Neural cell (in vitro differentiated cells): ENCODE measurements at regions not wholly inside any gene's neighbourhood (a gene's known extent, or its start where the extent isn't known, plus 50 kb on each side); places are given as distances from the start of the nearest gene placed in this dataset.
A peak's percentile ranks its signal among the peaks of the same experiment; 100 is the strongest.

Source experiments
- H2AFZ ChIP-seq: fragments of 200-600, 300-800 bp; sonication (generic), shearing (Covaris generic); 2 replicates; pipeline ENCODE4 v1.6.0; 2014; ENCODE audit warnings: low read depth, mild to moderate bottlenecking, antibody characterized with exemption, low read length, moderate library complexity
- H3F3A ChIP-seq: fragments of 200-600 bp; shearing (Covaris generic); 2 replicates; pipeline ENCODE4 v1.6.1; 2016; ENCODE audit warnings: mild to moderate bottlenecking, moderate library complexity, mixed read lengths, antibody characterized with exemption, low read length; ENCODE audit not compliant: insufficient read depth, poor library complexity, severe bottlenecking
- H3K27ac ChIP-seq: fragments of 200-600, 300-800 bp; sonication (generic), shearing (Covaris generic); 2 replicates; pipeline ENCODE4 v1.5.1; 2014; ENCODE audit warnings: mild to moderate bottlenecking, low read length, moderate library complexity
- H3K27me3 ChIP-seq: fragments of 300-800, 200-600 bp; sonication (generic), shearing (Covaris generic); 2 replicates; pipeline ENCODE4 v1.6.0; 2014; ENCODE audit warnings: mild to moderate bottlenecking, low read depth, low read length, moderate library complexity; ENCODE audit not compliant: insufficient read depth
- H3K36me3 ChIP-seq: fragments of 300-800, 200-600 bp; sonication (generic), shearing (Covaris generic); 2 replicates; pipeline ENCODE4 v1.5.1; 2014; ENCODE audit warnings: mild to moderate bottlenecking, antibody characterized with exemption, low read length, moderate library complexity; ENCODE audit not compliant: insufficient read depth
- H3K4me2 ChIP-seq: fragments of 300-800, 200-600 bp; sonication (generic), shearing (Covaris generic); 2 replicates; pipeline ENCODE4 v1.6.0; 2014; ENCODE audit warnings: mild to moderate bottlenecking, low read length
- H3K4me3 ChIP-seq: fragments of 300-800, 200-600 bp; sonication (generic), shearing (Covaris generic); 2 replicates; pipeline ENCODE4 v1.5.1; 2014; ENCODE audit warnings: mild to moderate bottlenecking, low read length, moderate library complexity
- H3K79me2 ChIP-seq: fragments of 200-600 bp; shearing (Covaris generic); replicated peaks from 2 replicates; pipeline ENCODE4 v1.6.0; 2014; ENCODE audit warnings: mild to moderate bottlenecking, low read length, moderate library complexity; ENCODE audit not compliant: insufficient read depth
- H3K9ac ChIP-seq: fragments of 300-800, 200-600 bp; sonication (generic), shearing (Covaris generic); 2 replicates; pipeline ENCODE4 v1.6.1; 2016; ENCODE audit warnings: mild to moderate bottlenecking, low read length, mixed read lengths
- H3K9me2 ChIP-seq: fragments of 200-600 bp; shearing (Covaris generic); 2 replicates; pipeline ENCODE4 v1.6.1; 2016; ENCODE audit warnings: mild to moderate bottlenecking, low read length, mixed read lengths; ENCODE audit not compliant: insufficient read depth
- H3K9me3 ChIP-seq: fragments of 200-600, 300-800 bp; sonication (generic), shearing (Covaris generic); 2 replicates; pipeline ENCODE4 v1.6.1; 2016; ENCODE audit warnings: mild to moderate bottlenecking, mixed run types, low read length, moderate library complexity, mixed read lengths
- H4K20me1 ChIP-seq: fragments of 200-600 bp; shearing (Covaris generic); 2 replicates; pipeline ENCODE4 v1.6.1; 2016; ENCODE audit warnings: mild to moderate bottlenecking, mixed run types; ENCODE audit not compliant: insufficient read depth
- EP300 ChIP-seq: fragments of 450-650 bp; conservative IDR thresholded peaks from 2 replicates; pipeline ENCODE4 v1.6.1; 2014; ENCODE audit warnings: antibody characterized with exemption, mild to moderate bottlenecking, moderate library complexity; ENCODE audit not compliant: poor library complexity, severe bottlenecking
- EZH2 ChIP-seq: fragments of 200-600, 300-800 bp; shearing (Covaris generic), sonication (generic); IDR thresholded peaks from 2 replicates; pipeline ENCODE4 v1.6.1; 2014; ENCODE audit warnings: antibody characterized with exemption, low read length, borderline replicate concordance, mild to moderate bottlenecking; ENCODE audit not compliant: insufficient read depth, poor library complexity, severe bottlenecking
- MXI1 ChIP-seq: fragments of 450-650 bp; conservative IDR thresholded peaks from 2 replicates; pipeline ENCODE4 v1.6.1; 2014; ENCODE audit warnings: antibody characterized with exemption, mild to moderate bottlenecking; ENCODE audit not compliant: poor library complexity, severe bottlenecking
- POLR2AphosphoS5 ChIP-seq: IDR thresholded peaks from 2 replicates; pipeline ENCODE4 v1.6.1; 2012
- RAD21 ChIP-seq: fragments of 450-650 bp; conservative IDR thresholded peaks from 2 replicates; pipeline ENCODE4 v1.6.1; 2014; ENCODE audit warnings: antibody characterized with exemption, mild to moderate bottlenecking, moderate library complexity
- REST ChIP-seq: IDR thresholded peaks from 2 replicates; pipeline ENCODE4 v1.6.1; 2012; ENCODE audit warnings: borderline replicate concordance
- SMC3 ChIP-seq: fragments of 450-650 bp; conservative IDR thresholded peaks from 2 replicates; pipeline ENCODE4 v1.6.1; 2014; ENCODE audit warnings: antibody characterized with exemption, mild to moderate bottlenecking, moderate library complexity; ENCODE audit not compliant: poor library complexity
- TAF1 ChIP-seq: IDR thresholded peaks from 2 replicates; pipeline ENCODE4 v1.6.1; 2012; ENCODE audit warnings: low read depth
- TF ChIP-seq, protein P1 (sequence below): fragments of 450-650 bp; IDR thresholded peaks from 2 replicates; pipeline ENCODE4 v1.5.1; 2014; ENCODE audit warnings: antibody characterized with exemption, mild to moderate bottlenecking, moderate library complexity; ENCODE audit not compliant: poor library complexity, severe bottlenecking

- Histone ChIP-seq H3K9ac (no peak overlapping the region), H3K27me3 (no peaks in the 10 kb centered on the region), H3K9me2 (no peaks in the 10 kb centered on the region), H2AFZ (no peak overlapping the region), H3K4me2 (no peak overlapping the region), H4K20me1 (no peaks in the 10 kb centered on the region), H3K27ac (no peak overlapping the region), H3F3A (no peaks in the 10 kb centered on the region), H3K4me3 (no peak overlapping the region), H3K9me3 (no peaks in the 10 kb centered on the region), H3K36me3 (no peaks in the 10 kb centered on the region), H3K79me2 (no peaks in the 10 kb centered on the region)
- TF ChIP-seq POLR2AphosphoS5 (no peak), SMC3 (no peak), EZH2 (no peak), REST (no peak), EP300 (no peak), MXI1 (no peak), RAD21 (no peak)
- TF ChIP-seq, protein P1, sequence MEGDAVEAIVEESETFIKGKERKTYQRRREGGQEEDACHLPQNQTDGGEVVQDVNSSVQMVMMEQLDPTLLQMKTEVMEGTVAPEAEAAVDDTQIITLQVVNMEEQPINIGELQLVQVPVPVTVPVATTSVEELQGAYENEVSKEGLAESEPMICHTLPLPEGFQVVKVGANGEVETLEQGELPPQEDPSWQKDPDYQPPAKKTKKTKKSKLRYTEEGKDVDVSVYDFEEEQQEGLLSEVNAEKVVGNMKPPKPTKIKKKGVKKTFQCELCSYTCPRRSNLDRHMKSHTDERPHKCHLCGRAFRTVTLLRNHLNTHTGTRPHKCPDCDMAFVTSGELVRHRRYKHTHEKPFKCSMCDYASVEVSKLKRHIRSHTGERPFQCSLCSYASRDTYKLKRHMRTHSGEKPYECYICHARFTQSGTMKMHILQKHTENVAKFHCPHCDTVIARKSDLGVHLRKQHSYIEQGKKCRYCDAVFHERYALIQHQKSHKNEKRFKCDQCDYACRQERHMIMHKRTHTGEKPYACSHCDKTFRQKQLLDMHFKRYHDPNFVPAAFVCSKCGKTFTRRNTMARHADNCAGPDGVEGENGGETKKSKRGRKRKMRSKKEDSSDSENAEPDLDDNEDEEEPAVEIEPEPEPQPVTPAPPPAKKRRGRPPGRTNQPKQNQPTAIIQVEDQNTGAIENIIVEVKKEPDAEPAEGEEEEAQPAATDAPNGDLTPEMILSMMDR: no peak
Observed at GRCh38 chr15:59940456-59940855, 63.7 kb upstream of the FOXB1 start.

DNA sequence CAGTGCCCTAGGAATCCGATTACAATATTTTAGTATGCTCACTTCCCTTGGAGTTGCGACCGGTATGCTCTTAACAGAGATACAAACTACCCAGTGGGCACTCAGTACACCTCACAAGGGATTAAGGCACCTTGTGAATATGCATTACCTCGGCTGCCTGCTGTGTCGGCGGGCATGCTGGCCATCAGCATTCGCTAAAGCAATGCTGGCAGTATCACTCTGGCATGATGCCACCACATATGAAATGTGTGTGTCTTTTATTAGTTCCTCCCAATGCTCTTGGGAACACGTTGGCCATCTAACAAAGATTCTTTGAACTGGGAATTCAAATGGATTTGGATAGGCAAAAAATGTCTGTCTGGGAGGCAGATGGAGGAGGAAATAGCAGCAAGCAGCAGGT, 67.4 kb upstream of the FOXB1 start:
- Histone ChIP-seq H3K27me3 (no peaks in the 10 kb centered on the region), H3K79me2 (no peaks in the 10 kb centered on the region), H3K9ac (no peak overlapping the region), H3F3A (no peaks in the 10 kb centered on the region), H2AFZ (peak overlapping the region; percentile 5), H3K27ac (no peak overlapping the region), H3K9me2 (no peaks in the 10 kb centered on the region), H3K4me3 (no peak overlapping the region), H4K20me1 (no peaks in the 10 kb centered on the region), H3K9me3 (no peaks in the 10 kb centered on the region), H3K36me3 (no peaks in the 10 kb centered on the region), H3K4me2 (no peak overlapping the region)
- TF ChIP-seq POLR2AphosphoS5: no peak

GRCh38 chr15:59933607-59934006, 70.5 kb upstream of the FOXB1 start:
- no peak overlapping the region for H3K9ac ChIP-seq
- no peaks in the 10 kb centered on the region for H4K20me1 ChIP-seq
- no peak overlapping the region for H2AFZ ChIP-seq
- no peak overlapping the region for H3K27ac ChIP-seq
- H3K27me3 ChIP-seq: no peaks in the 10 kb centered on the region
- no peak overlapping the region for H3K4me3 ChIP-seq
- TF ChIP-seq REST (no peak), EZH2 (no peak), SMC3 (no peak), EP300 (no peak), TAF1 (no peak), RAD21 (no peak), POLR2AphosphoS5 (no peak), MXI1 (no peak)
- TF ChIP-seq, protein P1: no peak
- no peaks in the 10 kb centered on the region for H3K9me2 ChIP-seq
- no peaks in the 10 kb centered on the region for H3F3A ChIP-seq
- no peaks in the 10 kb centered on the region for H3K36me3 ChIP-seq
- no peaks in the 10 kb centered on the region for H3K79me2 ChIP-seq
- H3K4me2 ChIP-seq: no peak overlapping the region
- no peaks in the 10 kb centered on the region for H3K9me3 ChIP-seq
